GM21381 (cell line): ENCODE measurements at regions not wholly inside any gene's neighbourhood (a gene's known extent, or its start where the extent isn't known, plus 50 kb on each side); places are given as distances from the start of the nearest gene placed in this dataset.

Source experiments
- ATAC-seq: cut with Tn5 transposase; IDR thresholded peaks from one replicate; pipeline ENCODE4 v1.9.1; 2021; ENCODE audit warnings: mild to moderate bottlenecking, moderate library complexity; ENCODE audit not compliant: unreplicated experiment

DNA sequence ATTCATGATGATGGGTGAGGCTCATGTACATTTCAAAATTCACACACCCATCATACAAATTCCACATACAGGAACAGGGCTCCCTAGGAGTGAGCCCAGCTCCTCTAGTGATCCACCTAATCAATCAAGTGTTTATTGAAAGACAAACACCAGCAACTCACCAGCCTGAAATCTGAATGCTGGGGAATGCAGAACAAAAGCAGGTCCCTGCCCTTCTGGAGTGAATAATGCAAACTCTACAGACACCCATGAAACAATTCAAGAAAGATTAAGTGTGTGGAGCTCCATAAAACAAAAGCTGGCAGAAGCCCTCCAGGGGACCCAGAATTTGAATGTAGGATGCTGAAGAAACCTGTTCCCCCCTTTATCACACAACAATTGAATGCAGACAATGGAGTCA lies 396.7 kb upstream of the JARID2 start:
- no peak for ATAC-seq

- no peak for ATAC-seq
These were observed 394.6 kb upstream of the JARID2 start for GRCh38 chr6:14851281-14851680.

GRCh38 chr6:14852375-14852774 lies 393.5 kb upstream of the JARID2 start:
- no peak for ATAC-seq

DNA sequence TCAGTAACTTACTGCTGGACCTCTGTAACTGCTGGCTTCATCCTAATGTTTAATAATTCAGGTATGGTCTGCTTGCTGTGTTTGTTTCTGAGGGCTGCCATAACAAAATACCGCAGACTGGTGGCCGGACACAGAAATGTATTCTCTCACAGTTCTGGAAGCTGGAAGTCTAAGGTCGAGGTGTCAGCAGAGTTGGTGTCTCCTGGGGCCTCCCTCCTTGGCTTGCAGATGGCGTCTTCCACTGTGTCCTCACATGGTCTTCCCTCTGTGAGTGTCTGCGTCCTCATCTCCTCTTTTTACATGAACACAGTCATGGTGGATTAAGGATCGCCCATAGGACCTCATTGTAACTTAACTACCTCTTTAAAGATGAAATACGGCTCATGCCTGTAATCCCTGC lies 389.7 kb upstream of the JARID2 start:
- ATAC-seq: no peak

- ATAC-seq: no peak
These were observed 388.9 kb upstream of the JARID2 start for GRCh38 chr6:14857001-14857400.

- ATAC-seq: no peak
These were observed 388.4 kb upstream of the JARID2 start for GRCh38 chr6:14857501-14857900.

DNA sequence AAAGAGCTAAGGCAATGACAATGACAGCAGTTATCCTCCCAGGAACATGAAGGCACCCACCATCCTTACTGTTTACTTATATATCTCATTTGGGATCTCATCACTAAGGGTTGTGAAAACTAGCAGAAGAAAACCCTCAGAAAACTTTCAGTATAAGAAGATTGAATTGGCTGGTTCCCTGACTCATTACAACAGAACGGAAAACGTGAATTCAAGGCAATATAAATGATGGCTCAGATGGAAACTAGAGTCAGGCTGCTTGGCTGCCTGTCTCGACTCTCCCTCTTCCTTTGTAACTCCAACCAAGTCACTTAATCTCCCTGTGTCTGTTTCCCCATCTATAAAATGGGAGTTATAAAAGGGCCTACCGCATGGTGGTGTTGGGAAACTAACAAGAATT lies 387.1 kb upstream of the JARID2 start:
- ATAC-seq: no peak

- ATAC-seq: no peak
These were observed 385.1 kb upstream of the JARID2 start for GRCh38 chr6:14860774-14861173.

GRCh38 chr6:14861491-14861943 lies 384.4 kb upstream of the JARID2 start:
- ATAC-seq: no peak

DNA sequence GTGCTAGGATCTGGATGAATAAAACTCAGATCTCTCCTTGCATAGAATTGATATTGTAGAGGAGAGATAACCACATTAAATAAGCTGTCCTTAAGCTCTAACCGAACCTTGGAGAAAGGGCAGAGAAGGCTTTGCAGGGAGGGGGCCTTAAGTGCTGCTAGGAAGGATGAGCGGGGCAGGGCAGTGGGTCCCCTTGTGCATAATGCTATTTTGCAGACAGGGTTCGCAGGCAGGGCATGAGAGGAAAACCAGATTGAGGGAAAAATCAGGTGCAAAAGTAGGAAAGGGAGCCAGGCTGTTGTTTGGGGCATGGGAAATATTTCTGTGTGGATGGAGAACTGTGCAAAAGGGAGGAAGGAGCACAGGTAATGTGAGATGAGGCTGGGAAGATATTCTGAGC lies 383.0 kb upstream of the JARID2 start:
- no peak for ATAC-seq

DNA sequence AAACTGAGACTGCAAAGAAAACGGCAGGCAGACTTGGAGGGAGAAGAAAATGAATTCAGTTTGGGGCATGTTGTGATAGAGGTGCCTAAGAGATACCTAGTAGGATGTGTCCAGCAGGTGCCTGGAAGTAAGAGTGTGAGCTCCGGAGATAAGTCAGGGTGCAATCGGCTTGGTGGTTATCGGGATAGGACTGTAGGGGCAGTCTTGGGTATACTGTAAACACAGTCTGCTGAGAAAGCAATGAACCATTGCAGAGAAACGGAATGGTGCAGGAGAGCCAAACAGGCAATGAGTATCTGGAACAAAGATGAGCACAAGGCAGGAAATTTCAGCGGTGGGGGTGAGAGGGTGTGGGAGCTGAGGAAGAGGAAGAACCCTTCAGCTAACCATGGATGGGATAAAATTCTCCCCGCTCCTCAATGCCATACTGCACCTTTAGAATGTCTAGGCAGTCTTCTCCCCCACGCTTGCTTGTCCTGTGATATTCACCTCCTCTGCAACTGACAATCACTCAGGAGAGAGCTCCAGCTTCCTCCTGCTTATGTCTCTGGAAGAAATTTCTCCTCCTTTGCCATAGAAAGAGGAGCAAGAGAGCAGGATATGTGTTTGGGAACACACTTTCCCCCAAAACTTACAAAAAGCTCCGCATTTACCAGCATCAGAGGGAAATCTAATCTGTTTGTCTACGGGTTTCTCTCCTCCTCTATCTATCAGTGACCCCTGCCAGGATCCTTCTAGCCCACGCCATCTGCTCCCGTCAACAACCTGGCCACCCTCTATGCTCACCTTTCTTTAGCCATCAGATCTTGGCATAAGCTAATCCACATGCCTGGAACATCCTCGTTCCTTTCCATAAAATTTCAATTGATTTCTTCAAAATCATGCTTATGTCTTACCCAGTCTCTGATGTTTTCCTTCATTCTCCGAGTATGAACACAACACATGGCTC lies 381.7 kb upstream of the JARID2 start:
- ATAC-seq: no peak

DNA sequence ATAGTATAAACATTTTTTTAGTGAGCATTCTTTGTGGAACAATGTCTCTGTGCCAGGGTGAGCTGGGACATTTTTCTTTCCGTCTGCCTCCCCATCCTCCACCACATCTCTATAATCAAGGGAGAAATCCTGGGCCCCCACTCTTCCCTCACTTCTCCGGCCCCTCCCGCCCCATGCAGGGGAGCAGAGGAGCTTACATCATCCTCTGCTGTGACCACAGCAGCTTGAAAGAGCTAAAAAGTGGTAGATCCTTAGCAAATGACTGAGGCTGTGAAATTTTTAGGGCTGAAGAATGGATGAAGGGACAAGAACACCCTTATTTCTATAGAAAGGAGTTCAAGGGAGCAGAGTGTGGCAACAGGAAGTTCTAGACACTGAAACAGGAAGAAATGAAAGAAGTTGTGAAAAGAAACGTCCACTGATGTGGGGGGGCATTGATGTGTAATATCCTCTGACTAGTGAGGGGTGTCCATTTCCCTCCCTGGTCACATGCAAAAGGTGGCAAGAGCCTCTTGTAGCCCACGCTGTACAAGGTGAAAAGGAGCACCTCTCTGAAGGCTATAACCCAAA lies 380.3 kb upstream of the JARID2 start:
- ATAC-seq: no peak

GRCh38 chr6:14867802-14868201 lies 378.1 kb upstream of the JARID2 start:
- ATAC-seq: no peak

DNA sequence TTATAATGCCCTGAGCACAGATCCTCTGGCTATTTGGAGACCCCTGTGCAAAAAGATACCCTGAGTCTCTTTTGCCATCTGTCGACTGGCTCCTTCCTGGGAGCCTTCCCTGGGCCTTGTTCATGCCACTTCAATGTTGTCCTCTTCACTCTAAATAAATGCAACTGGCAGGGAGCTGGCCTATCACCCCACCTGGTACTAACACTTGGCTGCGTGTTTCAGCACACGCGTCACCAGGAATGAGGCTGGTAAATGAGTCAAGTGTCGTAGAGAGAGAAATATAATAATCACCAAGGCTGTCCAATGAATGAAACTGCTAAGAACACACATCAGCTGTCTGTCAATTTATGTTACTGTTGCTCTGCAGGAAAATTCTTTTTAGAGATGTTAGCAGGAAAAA lies 374.6 kb upstream of the JARID2 start:
- ATAC-seq: no peak

- ATAC-seq: no peak
These were observed 372.8 kb upstream of the JARID2 start for GRCh38 chr6:14873101-14873500.

GRCh38 chr6:14873781-14874441 lies 372.0 kb upstream of the JARID2 start:
- no peak for ATAC-seq

- no peak for ATAC-seq
These were observed 370.8 kb upstream of the JARID2 start for GRCh38 chr6:14874975-14875480.

GRCh38 chr6:14875481-14876063 lies 370.3 kb upstream of the JARID2 start:
- ATAC-seq: peak; percentile 58

DNA sequence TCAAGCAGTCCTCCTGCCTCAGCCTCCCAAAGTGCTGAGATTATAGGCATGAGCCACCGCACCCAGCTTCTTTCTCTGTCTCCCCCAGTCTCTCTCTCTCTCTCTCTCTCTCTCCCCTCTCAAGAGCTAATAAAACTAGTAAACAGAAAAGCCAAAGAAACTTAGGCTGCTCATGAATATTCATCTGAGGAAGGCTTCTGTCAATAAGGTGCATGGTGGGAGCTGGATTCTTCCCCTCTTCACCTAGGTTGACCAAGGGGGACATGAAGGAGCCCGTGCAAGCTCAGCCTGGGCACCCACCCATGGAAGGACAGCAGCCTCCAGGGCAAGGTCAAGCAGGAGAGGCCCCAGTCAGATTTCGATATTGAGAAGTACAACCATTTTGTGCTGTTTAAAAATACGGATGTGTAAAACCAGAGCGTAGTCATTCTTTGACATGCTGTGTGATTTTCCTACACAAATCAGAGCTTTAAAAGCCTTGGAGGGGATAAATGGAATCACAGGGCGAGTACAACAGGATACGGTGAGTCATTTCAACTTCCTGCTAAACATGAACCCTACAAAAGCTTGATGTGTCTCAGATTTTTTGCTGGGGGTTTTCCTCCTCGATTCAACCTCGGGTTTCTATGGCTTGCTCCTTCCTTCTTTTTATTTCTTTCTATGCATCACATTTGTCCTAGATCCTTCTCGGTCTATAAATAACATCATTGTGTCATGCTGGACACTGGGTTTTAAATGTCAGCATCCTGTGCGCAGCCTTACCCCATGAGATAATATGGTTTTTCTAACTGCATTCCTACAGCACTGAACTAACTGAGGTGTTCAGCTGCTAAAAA lies 368.9 kb upstream of the JARID2 start:
- peak; percentile 50 for ATAC-seq

DNA sequence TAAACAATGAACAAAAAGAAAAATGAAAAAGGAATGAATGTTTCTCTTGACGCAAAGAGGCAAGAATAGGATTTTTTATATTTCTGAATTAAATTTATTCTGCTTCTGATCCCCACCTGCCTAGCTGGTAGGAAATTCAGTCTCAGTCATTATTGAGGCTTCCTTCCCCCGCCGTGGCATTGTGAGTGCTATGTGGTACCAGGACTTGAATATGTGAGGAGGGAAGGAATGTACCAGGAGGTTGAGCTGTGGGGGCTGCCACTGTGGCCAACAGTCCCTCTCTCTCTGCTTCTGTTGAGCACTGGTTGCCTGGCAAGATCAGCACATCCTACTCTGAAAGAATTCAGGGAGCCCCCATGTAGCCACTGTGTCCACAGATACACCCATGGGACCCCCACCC lies 368.1 kb upstream of the JARID2 start:
- ATAC-seq: no peak
